IMR-90 (cell line): ENCODE measurements at regions not wholly inside any gene's neighbourhood (a gene's known extent, or its start where the extent isn't known, plus 50 kb on each side); places are given as distances from the start of the nearest gene placed in this dataset.

ENCODE experiments used
- ATAC-seq: fragments of 200-7000 bp; cut with Tn5 transposase; 2 replicates; pipeline ENCODE4 v1.9.1; 2020; ENCODE audit warnings: low read depth, mild to moderate bottlenecking, moderate library complexity
- BruUV-seq: library from RNA; stranded (reverse); fragments of 400-500 nt; replicated peaks from 2 replicates; lab custom pipeline; 2021; lab: Mats Ljungman, UMichigan
- CTCF ChIA-PET: fragments of 300-600 bp; formaldehyde crosslinking; extraction: SDS; loops from one replicate; lab custom pipeline; 2021; ENCODE audit warnings: antibody characterized with exemption; lab: Yijun Ruan, JAX
- POLR2A ChIA-PET: fragments of 300-600 bp; sonication (Branson Sonifier 250); formaldehyde crosslinking; loops from one replicate; lab custom pipeline; 2022; ENCODE audit warnings: antibody characterized with exemption; ENCODE audit not compliant: unreplicated experiment; lab: Charles Lee
- DNase-seq: peaks from one replicate; pipeline ENCODE4 v3.0.0; 2013
- H2AFZ ChIP-seq: replicated peaks from 2 replicates; pipeline ENCODE3; 2013; ENCODE audit warnings: low read length, mild to moderate bottlenecking; ENCODE audit not compliant: poor library complexity
- H2AK5ac ChIP-seq: 2 replicates; pipeline ENCODE4 v1.6.1; 2013; ENCODE audit warnings: low read depth, low read length, inconsistent platforms
- H2AK9ac ChIP-seq: replicated peaks from 2 replicates; pipeline ENCODE3; 2013; ENCODE audit warnings: mild to moderate bottlenecking, low read depth, low read length, moderate library complexity; ENCODE audit not compliant: poor library complexity
- H2BK120ac ChIP-seq: 2 replicates; pipeline ENCODE4 v1.6.1; 2013; ENCODE audit warnings: low read depth, low read length, inconsistent platforms
- H2BK15ac ChIP-seq: 3 replicates; pipeline ENCODE4 v1.6.1; 2013; ENCODE audit warnings: low read depth, low read length, inconsistent platforms
- H2BK20ac ChIP-seq: 2 replicates; pipeline ENCODE4 v1.6.1; 2013; ENCODE audit warnings: low read depth, mild to moderate bottlenecking, inconsistent platforms, low read length, moderate library complexity
- H2BK5ac ChIP-seq: 2 replicates; pipeline ENCODE4 v1.6.1; 2013; ENCODE audit warnings: mild to moderate bottlenecking, low read depth, low read length, inconsistent platforms; ENCODE audit not compliant: poor library complexity, severe bottlenecking
- H3K14ac ChIP-seq: replicated peaks from 2 replicates; pipeline ENCODE4 v1.6.1; 2013; ENCODE audit warnings: low read depth, low read length, inconsistent platforms
- H3K18ac ChIP-seq: 2 replicates; pipeline ENCODE4 v1.6.1; 2013; ENCODE audit warnings: low read depth, low read length, control low read depth
- H3K23ac ChIP-seq: 2 replicates; pipeline ENCODE4 v1.6.1; 2013; ENCODE audit warnings: low read depth, low read length, inconsistent platforms
- H3K27ac ChIP-seq: 2 replicates; pipeline ENCODE4 v1.5.1; 2013; ENCODE audit warnings: mild to moderate bottlenecking, control low read depth, low read length; ENCODE audit not compliant: insufficient read depth
- H3K27me3 ChIP-seq: 2 replicates; pipeline ENCODE4 v1.6.1; 2013; ENCODE audit warnings: low read length; ENCODE audit not compliant: control insufficient read depth, insufficient read depth
- H3K36me3 ChIP-seq: 2 replicates; pipeline ENCODE4 v1.6.1; 2013; ENCODE audit warnings: low read length, mixed read lengths; ENCODE audit not compliant: control insufficient read depth, insufficient read depth
- H3K4ac ChIP-seq: 2 replicates; pipeline ENCODE4 v1.6.1; 2013; ENCODE audit warnings: low read depth, low read length, inconsistent platforms
- H3K4me1 ChIP-seq: 2 replicates; pipeline ENCODE4 v1.6.1; 2013; ENCODE audit warnings: low read length, mixed read lengths; ENCODE audit not compliant: control insufficient read depth, insufficient read depth
- H3K4me2 ChIP-seq: 2 replicates; pipeline ENCODE4 v1.6.1; 2013; ENCODE audit warnings: low read depth, mild to moderate bottlenecking, control low read depth, low read length, moderate library complexity
- H3K4me3 ChIP-seq: 2 replicates; pipeline ENCODE4 v1.5.1; 2013; ENCODE audit warnings: low read depth, mild to moderate bottlenecking, control low read depth, low read length, moderate library complexity; ENCODE audit not compliant: insufficient read depth
- H3K56ac ChIP-seq: 2 replicates; pipeline ENCODE4 v1.6.1; 2013; ENCODE audit warnings: low read length, inconsistent platforms; ENCODE audit not compliant: insufficient read depth; ENCODE audit errors: extremely low read depth
- H3K79me1 ChIP-seq, 2 experiments: 2 replicates each; pipeline ENCODE4 v1.6.1; 2013; ENCODE audit warnings: low read length in 2 of 2, inconsistent platforms in 1 of 2, low read depth in 1 of 2
- H3K9ac ChIP-seq: 2 replicates; pipeline ENCODE4 v1.6.1; 2013; ENCODE audit warnings: low read depth, low read length, control low read depth
- H3K9me1 ChIP-seq: 2 replicates; pipeline ENCODE4 v1.6.1; 2013; ENCODE audit warnings: low read length, inconsistent platforms; ENCODE audit not compliant: insufficient read depth
- H3K9me3 ChIP-seq: 2 replicates; pipeline ENCODE4 v1.6.1; 2013; ENCODE audit warnings: low read length; ENCODE audit not compliant: control insufficient read depth, insufficient read depth
- H4K20me1 ChIP-seq: 2 replicates; pipeline ENCODE4 v1.6.1; 2013; ENCODE audit warnings: low read length, inconsistent platforms; ENCODE audit not compliant: insufficient read depth
- H4K5ac ChIP-seq: 2 replicates; pipeline ENCODE4 v1.6.1; 2013; ENCODE audit warnings: mild to moderate bottlenecking, low read depth, low read length, control low read depth
- H4K8ac ChIP-seq, 2 experiments: 2 replicates each; pipeline ENCODE4 v1.6.1; 2013; ENCODE audit warnings: low read depth in 2 of 2, low read length in 2 of 2, control low read depth in 1 of 2, inconsistent platforms in 1 of 2
- H4K91ac ChIP-seq: 2 replicates; pipeline ENCODE4 v1.6.1; 2013; ENCODE audit warnings: low read depth, low read length, inconsistent platforms; ENCODE audit not compliant: insufficient read depth
- BHLHE40 ChIP-seq: fragments of 150-350 bp; IDR thresholded peaks from 2 replicates; pipeline ENCODE4 v1.6.1; 2016; ENCODE audit warnings: mild to moderate bottlenecking, low read depth, low read length
- CEBPB ChIP-seq: IDR thresholded peaks from 2 replicates; pipeline ENCODE4 v1.6.1; 2012; ENCODE audit warnings: low read depth, low read length, improper control_type of control experiment
- CHD1 ChIP-seq: IDR thresholded peaks from 2 replicates; pipeline ENCODE4 v1.6.1; 2012; ENCODE audit warnings: low read depth, low read length, improper control_type of control experiment
- CTCF ChIP-seq: conservative IDR thresholded peaks from 2 replicates; pipeline ENCODE4 v1.5.1; 2012; ENCODE audit warnings: mild to moderate bottlenecking, low read depth, low read length, improper control_type of control experiment
- ELK1 ChIP-seq: fragments of 150-350 bp; IDR thresholded peaks from 2 replicates; pipeline ENCODE4 v1.6.1; 2016; ENCODE audit warnings: low read depth, mild to moderate bottlenecking, low read length, moderate library complexity, borderline replicate concordance
- FOS ChIP-seq: fragments of 150-350 bp; IDR thresholded peaks from 2 replicates; pipeline ENCODE4 v1.6.1; 2016; ENCODE audit warnings: low read depth, low read length
- MAFK ChIP-seq: IDR thresholded peaks from 2 replicates; pipeline ENCODE4 v1.6.1; 2012; ENCODE audit warnings: low read depth, low read length, improper control_type of control experiment
- MAZ ChIP-seq: IDR thresholded peaks from 2 replicates; pipeline ENCODE4 v1.6.1; 2012; ENCODE audit warnings: low read depth, mild to moderate bottlenecking, low read length, improper control_type of control experiment, moderate library complexity, borderline replicate concordance
- MXI1 ChIP-seq: IDR thresholded peaks from 2 replicates; pipeline ENCODE4 v1.6.1; 2012; ENCODE audit warnings: low read depth, mild to moderate bottlenecking, low read length, moderate library complexity, borderline replicate concordance
- NFE2L2 ChIP-seq: fragments of 150-350 bp; IDR thresholded peaks from 2 replicates; pipeline ENCODE4 v1.6.1; 2016; ENCODE audit warnings: low read depth, mild to moderate bottlenecking, low read length
- POLR2A ChIP-seq: IDR thresholded peaks from 2 replicates; pipeline ENCODE4 v1.6.1; 2012; ENCODE audit warnings: mild to moderate bottlenecking, low read depth, low read length
- RAD21 ChIP-seq: IDR thresholded peaks from 2 replicates; pipeline ENCODE4 v1.6.1; 2012; ENCODE audit warnings: low read length, improper control_type of control experiment
- RCOR1 ChIP-seq: IDR thresholded peaks from 2 replicates; pipeline ENCODE4 v1.6.1; 2012; ENCODE audit warnings: mild to moderate bottlenecking, low read length, improper control_type of control experiment; ENCODE audit not compliant: insufficient replicate concordance
- RFX5 ChIP-seq: IDR thresholded peaks from 2 replicates; pipeline ENCODE4 v1.8.0; 2012; ENCODE audit warnings: low read depth, mild to moderate bottlenecking, low read length, moderate library complexity
- SMC3 ChIP-seq: fragments of 150-350 bp; IDR thresholded peaks from 2 replicates; pipeline ENCODE4 v1.6.1; 2016; ENCODE audit warnings: low read depth, mild to moderate bottlenecking, antibody characterized with exemption, low read length, moderate library complexity
- USF2 ChIP-seq: fragments of 150-350 bp; IDR thresholded peaks from 2 replicates; pipeline ENCODE4 v1.6.1; 2017; ENCODE audit warnings: mild to moderate bottlenecking, antibody characterized with exemption, low read length, low read depth
- WGBS, 2 experiments: methylation state at CpG; one replicate each; pipeline versions ENCODE4 v1.1.5 to v1.1.7; 2013; ENCODE audit warnings: missing lambda C conversion rate in 2 of 2; ENCODE audit not compliant: insufficient read length in 1 of 2; ENCODE audit errors: extremely low coverage in 2 of 2; 5-methylcytosine and 5-hydroxymethylcytosine counted together
- dilution Hi-C: fragments of 300-500 bp; cut with HindIII; formaldehyde crosslinking; loops from one replicate; pipeline ENCODE4 v1.14.3; 2018; ENCODE audit warnings: low sequenced_read_pairs; ENCODE audit not compliant: unreplicated experiment
- in situ Hi-C: fragments of 300-500 bp; cut with MboI; formaldehyde crosslinking; loops from 3 replicates; pipeline ENCODE4 v1.14.3; 2019; ENCODE audit warnings: low sequenced_read_pairs, inconsistent platforms, mixed read lengths
- intact Hi-C: fragments of 100-400 bp; cut with micrococcal nuclease; formaldehyde crosslinking; loops from 2 replicates; pipeline ENCODE4 v1.10.0; 2022

GRCh38 chr16:64397042-64397441, 724.8 kb downstream of the CDH11 start:
- no peak overlapping the region for H4K91ac ChIP-seq
- H4K5ac ChIP-seq = no peak overlapping the region
- dilution Hi-C loops = no loop called here
- no peak overlapping the region for H2BK120ac ChIP-seq
- H3K4me1 ChIP-seq = no peaks in the 10 kb centered on the region; the same call in 1 of the 2 replicates
- no peak overlapping the region for H3K56ac ChIP-seq
- H3K79me1 ChIP-seq = no peaks in the 10 kb centered on the region
- no peak overlapping the region for H3K4ac ChIP-seq
- no peaks in the 10 kb centered on the region for H3K36me3 ChIP-seq
- WGBS, 2 experiments = no CpG with 5 or more reads among the region's 3 CpGs
- no TSS peak for BruUV-seq
- intact Hi-C loops = no loop called here
- H2BK15ac ChIP-seq = no peak overlapping the region
- H3K27me3 ChIP-seq = no peaks in the 10 kb centered on the region
- ChIA-PET CTCF (no interaction called here), POLR2A (no interaction called here)
- no peak overlapping the region for H3K27ac ChIP-seq
- H3K9me3 ChIP-seq = no peaks in the 10 kb centered on the region
- H3K4me2 ChIP-seq = no peak overlapping the region
- no peak overlapping the region for H3K4me3 ChIP-seq
- DNase-seq (peak; percentile 68), ATAC-seq (no peak)
- TF ChIP-seq RCOR1 = no peak
- no peak for TF ChIP-seq CEBPB
- TF ChIP-seq NFE2L2 = no peak
- no peak for TF ChIP-seq USF2
- no peak for TF ChIP-seq MAZ
- no peak for TF ChIP-seq FOS
- no peak for TF ChIP-seq BHLHE40
- no peak for TF ChIP-seq RAD21
- no peak for TF ChIP-seq CHD1
- TF ChIP-seq MXI1 = no peak
- TF ChIP-seq ELK1 = no peak
- no peak for TF ChIP-seq POLR2A
- no peak for TF ChIP-seq RFX5
- TF ChIP-seq CTCF = no peak
- no peak for TF ChIP-seq SMC3
- no peak for TF ChIP-seq MAFK
- no peak overlapping the region for H3K18ac ChIP-seq
- H3K9me1 ChIP-seq = no peaks in the 10 kb centered on the region; the same call in 1 of the 2 replicates
- H3K9ac ChIP-seq = no peak overlapping the region
- peak overlapping the region; percentile 48; the same call in 1 of the 2 replicates for H3K14ac ChIP-seq
- no peaks in the 10 kb centered on the region for H4K20me1 ChIP-seq
- in situ Hi-C loops = no loop called here
- H2AFZ ChIP-seq = no peak overlapping the region
- peak overlapping the region; percentile 59; the same call in 1 of the 2 replicates for H2AK5ac ChIP-seq
- no peak overlapping the region for H2AK9ac ChIP-seq
- no peak overlapping the region for H2BK5ac ChIP-seq
- no peak overlapping the region for H2BK20ac ChIP-seq
- H3K23ac ChIP-seq = no peak overlapping the region
- no peak overlapping the region for H4K8ac ChIP-seq
